H9 (cell line): ENCODE measurements at regions not wholly inside any gene's neighbourhood (a gene's known extent, or its start where the extent isn't known, plus 50 kb on each side); places are given as distances from the start of the nearest gene placed in this dataset.

Experiments
- DNase-seq: peaks from one replicate; pipeline ENCODE4 v3.0.0-alpha.2; 2017
- H2AFZ ChIP-seq: one replicate; pipeline ENCODE4 v1.6.1; 2013; ENCODE audit warnings: mild to moderate bottlenecking, low read length, control low read depth, moderate library complexity
- H2AK5ac ChIP-seq: 2 replicates; pipeline ENCODE4 v1.6.1; 2013; ENCODE audit warnings: low read length, control low read depth, mixed read lengths; ENCODE audit not compliant: insufficient read length
- H2BK120ac ChIP-seq: one replicate; pipeline ENCODE4 v1.6.1; 2013; ENCODE audit warnings: low read depth, mild to moderate bottlenecking, low read length, control low read depth, inconsistent platforms; ENCODE audit not compliant: poor library complexity, severe bottlenecking
- H2BK12ac ChIP-seq: 2 replicates; pipeline ENCODE4 v1.6.1; 2013; ENCODE audit warnings: low read length, control low read depth, mixed read lengths, low read depth; ENCODE audit not compliant: insufficient read length
- H2BK15ac ChIP-seq: 2 replicates; pipeline ENCODE4 v1.6.1; 2013; ENCODE audit warnings: low read depth, low read length, control low read depth
- H2BK20ac ChIP-seq: one replicate; pipeline ENCODE4 v1.6.1; 2013; ENCODE audit warnings: low read depth, mild to moderate bottlenecking, low read length, control low read depth, inconsistent platforms; ENCODE audit not compliant: poor library complexity, severe bottlenecking
- H2BK5ac ChIP-seq: 2 replicates; pipeline ENCODE4 v1.6.1; 2013; ENCODE audit warnings: low read length, control low read depth, mixed read lengths; ENCODE audit not compliant: insufficient read length
- H3K14ac ChIP-seq: 2 replicates; pipeline ENCODE4 v1.6.1; 2013; ENCODE audit warnings: low read length, control low read depth; ENCODE audit not compliant: insufficient read depth
- H3K18ac ChIP-seq: 2 replicates; pipeline ENCODE4 v1.6.1; 2013; ENCODE audit warnings: low read depth, mild to moderate bottlenecking, mixed read lengths, low read length, control low read depth; ENCODE audit not compliant: insufficient read length
- H3K23ac ChIP-seq: 2 replicates; pipeline ENCODE4 v1.6.1; 2013; ENCODE audit warnings: low read length, control low read depth, mixed read lengths, low read depth; ENCODE audit not compliant: insufficient read length
- H3K23me2 ChIP-seq: 2 replicates; pipeline ENCODE4 v1.6.1; 2013; ENCODE audit warnings: low read depth, mild to moderate bottlenecking, mixed read lengths, low read length, control low read depth; ENCODE audit not compliant: insufficient read length, poor library complexity, severe bottlenecking
- H3K27ac ChIP-seq: 2 replicates; pipeline ENCODE4 v1.5.1; 2013; ENCODE audit warnings: low read length, control low read depth, mixed read lengths, low read depth; ENCODE audit not compliant: insufficient read length
- H3K27me3 ChIP-seq: 2 replicates; pipeline ENCODE4 v1.6.1; 2013; ENCODE audit warnings: low read length, control low read depth, inconsistent platforms; ENCODE audit not compliant: insufficient read depth
- H3K4ac ChIP-seq: 2 replicates; pipeline ENCODE4 v1.6.1; 2013; ENCODE audit warnings: low read depth, mild to moderate bottlenecking, control low read depth, inconsistent platforms, low read length, moderate library complexity
- H3K4me1 ChIP-seq: 2 replicates; pipeline ENCODE4 v1.6.1; 2013; ENCODE audit warnings: low read length, control low read depth, inconsistent platforms; ENCODE audit not compliant: insufficient read depth
- H3K4me2 ChIP-seq: 2 replicates; pipeline ENCODE4 v1.6.1; 2013; ENCODE audit warnings: low read length, control low read depth, mixed read lengths; ENCODE audit not compliant: insufficient read length, insufficient read depth
- H3K56ac ChIP-seq: 2 replicates; pipeline ENCODE4 v1.6.1; 2013; ENCODE audit warnings: low read depth, mild to moderate bottlenecking, mixed read lengths, low read length, control low read depth; ENCODE audit not compliant: insufficient read length
- H3K79me1 ChIP-seq: 2 replicates; pipeline ENCODE4 v1.6.1; 2013; ENCODE audit warnings: low read depth, mild to moderate bottlenecking, moderate library complexity, low read length, control low read depth, inconsistent platforms; ENCODE audit not compliant: insufficient read depth, poor library complexity, severe bottlenecking
- H3K79me2 ChIP-seq: 2 replicates; pipeline ENCODE4 v1.6.1; 2013; ENCODE audit warnings: low read length, control low read depth, inconsistent platforms; ENCODE audit not compliant: insufficient read depth
- H3K9ac ChIP-seq: 2 replicates; pipeline ENCODE4 v1.6.1; 2013; ENCODE audit warnings: low read length, control low read depth, mixed read lengths; ENCODE audit not compliant: insufficient read length; ENCODE audit errors: extremely low read depth
- H3K9me3 ChIP-seq: one replicate; pipeline ENCODE4 v1.6.1; 2013; ENCODE audit warnings: low read depth, low read length, inconsistent platforms; ENCODE audit not compliant: control insufficient read depth
- H3T11ph ChIP-seq: one replicate; pipeline ENCODE4 v1.6.1; 2013; ENCODE audit warnings: mild to moderate bottlenecking, low read length, control low read depth, inconsistent platforms
- H4K20me1 ChIP-seq: one replicate; pipeline ENCODE4 v1.6.1; 2013; ENCODE audit not compliant: control insufficient read depth, insufficient read length, insufficient read depth
- H4K5ac ChIP-seq: 2 replicates; pipeline ENCODE4 v1.6.1; 2013; ENCODE audit warnings: low read depth, mild to moderate bottlenecking, mixed read lengths, low read length, control low read depth; ENCODE audit not compliant: insufficient read length
- H4K8ac ChIP-seq: replicated peaks from 2 replicates; pipeline ENCODE4 v1.6.1; 2013; ENCODE audit warnings: low read length, control low read depth, mixed read lengths, low read depth; ENCODE audit not compliant: insufficient read length
- H4K91ac ChIP-seq: 2 replicates; pipeline ENCODE4 v1.6.1; 2013; ENCODE audit warnings: low read depth, mild to moderate bottlenecking, moderate library complexity, mixed read lengths, low read length, control low read depth; ENCODE audit not compliant: insufficient read length
- H3K27ac Mint-ChIP-seq, 3 experiments: 2 replicates in 2 of 3; 3 replicates in 1 of 3; pipeline ENCODE4 v1.8.0; 2020 to 2021; ENCODE audit warnings: mixed read lengths in 3 of 3, mild to moderate bottlenecking in 1 of 3, moderate library complexity in 1 of 3
- H3K27me3 Mint-ChIP-seq: 2 replicates; pipeline ENCODE4 v1.8.0; 2021; ENCODE audit warnings: low read depth, mild to moderate bottlenecking, moderate library complexity, mixed read lengths
- H3K36me3 Mint-ChIP-seq, 3 experiments: 2 replicates in 2 of 3; 3 replicates in 1 of 3; pipeline ENCODE4 v1.8.0; 2020 to 2021; ENCODE audit warnings: low read depth in 3 of 3, mixed read lengths in 3 of 3; ENCODE audit not compliant: insufficient read depth in 1 of 3
- H3K4me1 Mint-ChIP-seq, 2 experiments: 2 replicates each; pipeline ENCODE4 v1.8.0; 2020; ENCODE audit warnings: mixed read lengths in 2 of 2
- H3K4me3 Mint-ChIP-seq, 2 experiments: 2 replicates in 1 of 2; 3 replicates in 1 of 2; pipeline ENCODE4 v1.8.0; 2020 to 2021; ENCODE audit warnings: mild to moderate bottlenecking in 2 of 2, mixed read lengths in 2 of 2, moderate library complexity in 1 of 2
- H3K9me3 Mint-ChIP-seq, 2 experiments: 2 replicates in 1 of 2; 3 replicates in 1 of 2; pipeline ENCODE4 v1.8.0; 2020; ENCODE audit warnings: mild to moderate bottlenecking in 2 of 2, mixed read lengths in 2 of 2, moderate library complexity in 1 of 2
- WGBS: extraction: QIAGEN DNeasy Blood & Tissue Kit; methylation state at CpG from one replicate; pipeline ENCODE4 v1.1.7; 2013; ENCODE audit warnings: missing lambda C conversion rate, low lambda C conversion rate, mixed read lengths; ENCODE audit not compliant: insufficient read length; ENCODE audit errors: extremely low coverage; 5-methylcytosine and 5-hydroxymethylcytosine counted together
- TF ChIP-seq, protein P1 (sequence below): fragments of 200-600 bp; sonication (generic); conservative IDR thresholded peaks from 3 replicates; pipeline ENCODE4 v1.8.0; 2021; ENCODE audit warnings: antibody characterized with exemption, mild to moderate bottlenecking

DNA sequence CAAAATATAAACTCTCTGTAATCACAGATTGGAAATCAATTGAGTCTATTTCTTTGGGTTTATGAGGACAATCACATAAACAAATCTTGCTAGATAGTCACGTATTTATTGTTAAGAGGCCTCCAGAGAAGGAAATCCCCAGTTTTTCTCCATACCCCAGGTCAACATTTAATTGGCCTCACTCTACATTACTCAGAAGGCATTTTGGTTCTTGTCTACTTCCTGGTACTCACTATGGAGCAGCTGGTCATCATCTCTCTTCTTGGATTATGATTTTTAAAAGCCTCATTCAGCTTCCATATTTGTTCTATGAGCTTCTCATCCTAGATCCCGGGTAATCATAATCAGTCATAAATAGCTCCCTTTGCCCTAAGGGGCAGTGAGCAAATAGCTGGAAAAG, 81.6 kb upstream of the LNX1 start:
- H4K8ac ChIP-seq: no peak overlapping the region
- H3K4me1 ChIP-seq: no peaks in the 10 kb centered on the region
- TF ChIP-seq, protein P1, sequence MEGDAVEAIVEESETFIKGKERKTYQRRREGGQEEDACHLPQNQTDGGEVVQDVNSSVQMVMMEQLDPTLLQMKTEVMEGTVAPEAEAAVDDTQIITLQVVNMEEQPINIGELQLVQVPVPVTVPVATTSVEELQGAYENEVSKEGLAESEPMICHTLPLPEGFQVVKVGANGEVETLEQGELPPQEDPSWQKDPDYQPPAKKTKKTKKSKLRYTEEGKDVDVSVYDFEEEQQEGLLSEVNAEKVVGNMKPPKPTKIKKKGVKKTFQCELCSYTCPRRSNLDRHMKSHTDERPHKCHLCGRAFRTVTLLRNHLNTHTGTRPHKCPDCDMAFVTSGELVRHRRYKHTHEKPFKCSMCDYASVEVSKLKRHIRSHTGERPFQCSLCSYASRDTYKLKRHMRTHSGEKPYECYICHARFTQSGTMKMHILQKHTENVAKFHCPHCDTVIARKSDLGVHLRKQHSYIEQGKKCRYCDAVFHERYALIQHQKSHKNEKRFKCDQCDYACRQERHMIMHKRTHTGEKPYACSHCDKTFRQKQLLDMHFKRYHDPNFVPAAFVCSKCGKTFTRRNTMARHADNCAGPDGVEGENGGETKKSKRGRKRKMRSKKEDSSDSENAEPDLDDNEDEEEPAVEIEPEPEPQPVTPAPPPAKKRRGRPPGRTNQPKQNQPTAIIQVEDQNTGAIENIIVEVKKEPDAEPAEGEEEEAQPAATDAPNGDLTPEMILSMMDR: no peak
- no peak overlapping the region for H2AFZ ChIP-seq
- H3K9ac ChIP-seq: no peak overlapping the region
- no peak overlapping the region for H2BK5ac ChIP-seq
- no peak for DNase-seq
- no peaks in the 10 kb centered on the region for H3K79me1 ChIP-seq
- Mint-ChIP-seq H3K27me3 (peaks cover 4% of the 10 kb centered on the region), H3K27ac (no peak overlapping the region), H3K4me1 (peaks cover 0 to 3% of the 10 kb centered on the region in 2 experiments; a peak in 1 of 4 replicates), H3K36me3 (peaks cover 0 to 2% (median 0%) of the 10 kb centered on the region in 3 experiments; a peak in 2 of 7 replicates), H3K9me3 (peaks cover 0 to 2% of the 10 kb centered on the region in 2 experiments; a peak in 1 of 5 replicates), H3K4me3 (no peak overlapping the region)
- no peak overlapping the region for H3K27ac ChIP-seq
- H3K23me2 ChIP-seq: no peaks in the 10 kb centered on the region
- H4K20me1 ChIP-seq: no peaks in the 10 kb centered on the region
- H2BK15ac ChIP-seq: no peak overlapping the region
- no peaks in the 10 kb centered on the region for H3K9me3 ChIP-seq
- H3K4ac ChIP-seq: no peak overlapping the region
- H2BK120ac ChIP-seq: no peak overlapping the region
- no peak overlapping the region for H3T11ph ChIP-seq
- no peak overlapping the region for H4K91ac ChIP-seq
- no peak overlapping the region for H2BK12ac ChIP-seq
- no peak overlapping the region for H2AK5ac ChIP-seq
- no peak overlapping the region for H3K4me2 ChIP-seq
- H2BK20ac ChIP-seq: no peak overlapping the region
- H3K56ac ChIP-seq: no peak overlapping the region
- whole genome bisulfite sequencing: no CpG with 5 or more reads among the region's 2 CpGs
- H3K27me3 ChIP-seq: no peaks in the 10 kb centered on the region
- H3K18ac ChIP-seq: no peak overlapping the region
- H3K23ac ChIP-seq: no peak overlapping the region
- H3K79me2 ChIP-seq: no peaks in the 10 kb centered on the region
- H3K14ac ChIP-seq: no peak overlapping the region
- H4K5ac ChIP-seq: no peak overlapping the region
